ENCODE measurements at regions not wholly inside any gene's neighbourhood (a gene's known extent, or its start where the extent isn't known, plus 50 kb on each side); places are given as distances from the start of the nearest gene placed in this dataset.

- no peak for TF ChIP-seq NRF1 (conservative IDR thresholded peaks at IDR 0.05 in 1 of 2, IDR thresholded peaks at IDR 0.05 in 1 of 2)
- TF ChIP-seq ELF1 (tag; IDR thresholded peaks at IDR 0.05), result no peak
- TF ChIP-seq KLF1 (tag; IDR thresholded peaks at IDR 0.05), result no peak
- no peak for TF ChIP-seq SP1 (CRISPR knock-in tag; IDR thresholded peaks at IDR 0.05)
- no peak for TF ChIP-seq CGGBP1 (CRISPR knock-in tag; IDR thresholded peaks at IDR 0.05)
- TF ChIP-seq NR3C1 (CRISPR knock-in tag; IDR thresholded peaks at IDR 0.05), result no peak
- no peak for TF ChIP-seq ZNF197 (CRISPR knock-in tag; IDR thresholded peaks at IDR 0.05; ENCODE audit: low read depth)
- TF ChIP-seq SIX5 (IDR thresholded peaks at IDR 0.05; ENCODE audit: borderline replicate concordance in 1 of 2, insufficient read depth in 1 of 2, low read depth in 1 of 2, low read length in 2 of 2), result no peak
These were observed 272.2 kb upstream of the DAB1 start (continued) for GRCh38 chr1:57696043-57696442.

- ATAC-seq, result no peak
- Histone ChIP-seq H3K9me3 (replicated peaks; ENCODE audit: control insufficient read depth, insufficient read depth, low read depth, low read length) (no peaks in the 10 kb centered on the region), H3K27me3 (ENCODE audit: control insufficient read depth in 2 of 2, insufficient read depth in 2 of 2, low read length in 2 of 2) (no peaks in the 10 kb centered on the region), H3K79me2 (ENCODE audit: control insufficient read depth, insufficient read depth, low read length) (no peaks in the 10 kb centered on the region), H2AFZ (ENCODE audit: low read depth, low read length) (no peak overlapping the region), H3K27ac (ENCODE audit: extremely low read depth, low read depth, low read length) (no peak overlapping the region), H3K4me2 (ENCODE audit: insufficient read depth, low read length) (no peak overlapping the region), H3K4me1 (replicated peaks in 1 of 2; ENCODE audit: control insufficient read depth in 2 of 2, insufficient read depth in 2 of 2, low read length in 2 of 2) (no peaks in the 10 kb centered on the region), H4K20me1 (replicated peaks; ENCODE audit: control insufficient read depth, insufficient read depth, low read length) (no peaks in the 10 kb centered on the region), H3K36me3 (ENCODE audit: control insufficient read depth, insufficient read depth, low read length) (no peaks in the 10 kb centered on the region), H3K4me3 (no peak overlapping the region), H3K9me1 (ENCODE audit: control insufficient read depth, insufficient read depth, low read length) (no peaks in the 10 kb centered on the region), H3K9ac (ENCODE audit: insufficient read depth in 1 of 2, low read depth in 2 of 2, low read length in 2 of 2) (no peak overlapping the region)
- DNase-seq (ENCODE audit: extremely low read depth in 1 of 4, low spot score in 3 of 4), result no peak
- ChIA-PET POLR2A (no interaction called here), CTCF (ENCODE audit: low intra/inter-chr PET ratio) (no interaction called here)
- 0% methylated on average over 3 of the region's 3 CpGs for WGBS (ENCODE audit: insufficient coverage, low coverage, missing lambda C conversion rate)
- BruUV-seq (replicated peaks), result no TSS peak
- intact Hi-C loops (cut with micrococcal nuclease) (no loop called here), in situ Hi-C loops (cut with MboI) (no loop called here)
- FAIRE-seq, result no peak
- TF ChIP-seq SREBF1 (IDR thresholded peaks at IDR 0.05; ENCODE audit: borderline replicate concordance, low read depth, low read length) (no peak), ETS1 (conservative IDR thresholded peaks at IDR 0.05; ENCODE audit: control insufficient read depth, low read depth, low read length) (no peak), TCF7 (IDR thresholded peaks at IDR 0.05; ENCODE audit: borderline replicate concordance) (no peak), HIVEP1 (CRISPR knock-in tag; IDR thresholded peaks at IDR 0.05) (no peak), MBD1 (CRISPR knock-in tag; IDR thresholded peaks at IDR 0.05) (no peak), ZNF699 (CRISPR knock-in tag; IDR thresholded peaks at IDR 0.05; ENCODE audit: insufficient replicate concordance) (no peak)
- TF ChIP-seq, protein P1, sequence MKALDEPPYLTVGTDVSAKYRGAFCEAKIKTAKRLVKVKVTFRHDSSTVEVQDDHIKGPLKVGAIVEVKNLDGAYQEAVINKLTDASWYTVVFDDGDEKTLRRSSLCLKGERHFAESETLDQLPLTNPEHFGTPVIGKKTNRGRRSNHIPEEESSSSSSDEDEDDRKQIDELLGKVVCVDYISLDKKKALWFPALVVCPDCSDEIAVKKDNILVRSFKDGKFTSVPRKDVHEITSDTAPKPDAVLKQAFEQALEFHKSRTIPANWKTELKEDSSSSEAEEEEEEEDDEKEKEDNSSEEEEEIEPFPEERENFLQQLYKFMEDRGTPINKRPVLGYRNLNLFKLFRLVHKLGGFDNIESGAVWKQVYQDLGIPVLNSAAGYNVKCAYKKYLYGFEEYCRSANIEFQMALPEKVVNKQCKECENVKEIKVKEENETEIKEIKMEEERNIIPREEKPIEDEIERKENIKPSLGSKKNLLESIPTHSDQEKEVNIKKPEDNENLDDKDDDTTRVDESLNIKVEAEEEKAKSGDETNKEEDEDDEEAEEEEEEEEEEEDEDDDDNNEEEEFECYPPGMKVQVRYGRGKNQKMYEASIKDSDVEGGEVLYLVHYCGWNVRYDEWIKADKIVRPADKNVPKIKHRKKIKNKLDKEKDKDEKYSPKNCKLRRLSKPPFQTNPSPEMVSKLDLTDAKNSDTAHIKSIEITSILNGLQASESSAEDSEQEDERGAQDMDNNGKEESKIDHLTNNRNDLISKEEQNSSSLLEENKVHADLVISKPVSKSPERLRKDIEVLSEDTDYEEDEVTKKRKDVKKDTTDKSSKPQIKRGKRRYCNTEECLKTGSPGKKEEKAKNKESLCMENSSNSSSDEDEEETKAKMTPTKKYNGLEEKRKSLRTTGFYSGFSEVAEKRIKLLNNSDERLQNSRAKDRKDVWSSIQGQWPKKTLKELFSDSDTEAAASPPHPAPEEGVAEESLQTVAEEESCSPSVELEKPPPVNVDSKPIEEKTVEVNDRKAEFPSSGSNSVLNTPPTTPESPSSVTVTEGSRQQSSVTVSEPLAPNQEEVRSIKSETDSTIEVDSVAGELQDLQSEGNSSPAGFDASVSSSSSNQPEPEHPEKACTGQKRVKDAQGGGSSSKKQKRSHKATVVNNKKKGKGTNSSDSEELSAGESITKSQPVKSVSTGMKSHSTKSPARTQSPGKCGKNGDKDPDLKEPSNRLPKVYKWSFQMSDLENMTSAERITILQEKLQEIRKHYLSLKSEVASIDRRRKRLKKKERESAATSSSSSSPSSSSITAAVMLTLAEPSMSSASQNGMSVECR (CRISPR knock-in tag; IDR thresholded peaks at IDR 0.05), result no peak
These were observed 262.4 kb upstream of the DAB1 start for GRCh38 chr1:57686306-57686705.

Data from K562 (cell line).